ENCODE measurements at regions not wholly inside any gene's neighbourhood (a gene's known extent, or its start where the extent isn't known, plus 50 kb on each side); places are given as distances from the start of the nearest gene placed in this dataset.

- TF ChIP-seq CTCF (conservative IDR thresholded peaks at IDR 0.05 in 1 of 2, IDR thresholded peaks at IDR 0.05 in 1 of 2; ENCODE audit: extremely low read depth in 1 of 2, insufficient read depth in 1 of 2, low read depth in 1 of 2, low read length in 2 of 2) (no peak), EZH2 (IDR thresholded peaks at IDR 0.05; ENCODE audit: borderline replicate concordance, low read length) (no peak)
Observed at GRCh38 chr1:55441489-55441888, 226.3 kb upstream of the USP24 start.

Data from mammary epithelial cell (primary cell).